GM10266 (cell line): ENCODE measurements at regions not wholly inside any gene's neighbourhood (a gene's known extent, or its start where the extent isn't known, plus 50 kb on each side); places are given as distances from the start of the nearest gene placed in this dataset.

Experiments
- DNase-seq: peaks from one replicate; pipeline ENCODE4 v3.0.0; 2012; ENCODE audit errors: extremely low spot score
- CTCF ChIP-seq: IDR thresholded peaks from 2 replicates; pipeline ENCODE4 v1.5.1; 2012; ENCODE audit warnings: mild to moderate bottlenecking, low read depth; ENCODE audit not compliant: control insufficient read depth, insufficient read depth; ENCODE audit errors: missing control alignments

GRCh38 chr6:140064366-140064765 lies 689.9 kb upstream of the CITED2 start:
- TF ChIP-seq CTCF, result no peak
- no peak for DNase-seq

- TF ChIP-seq CTCF, result no peak
- no peak for DNase-seq
Observed at GRCh38 chr6:140063021-140063399, 688.6 kb upstream of the CITED2 start.

GRCh38 chr6:140062043-140063020 lies 687.9 kb upstream of the CITED2 start:
- TF ChIP-seq CTCF, result no peak
- no peak for DNase-seq

- no peak for TF ChIP-seq CTCF
- no peak for DNase-seq
Observed at GRCh38 chr6:140061110-140062042, 686.9 kb upstream of the CITED2 start.

- no peak for TF ChIP-seq CTCF
- DNase-seq, result no peak
Observed at GRCh38 chr6:140059947-140060346, 685.5 kb upstream of the CITED2 start.

GRCh38 chr6:140058863-140059262 lies 684.4 kb upstream of the CITED2 start:
- no peak for DNase-seq
- TF ChIP-seq CTCF, result no peak
